ENCODE measurements at regions not wholly inside any gene's neighbourhood (a gene's known extent, or its start where the extent isn't known, plus 50 kb on each side); places are given as distances from the start of the nearest gene placed in this dataset.

GRCh38 chr20:48530957-48531356 lies 296.8 kb downstream of the PREX1 start:
- TF ChIP-seq, protein P1, sequence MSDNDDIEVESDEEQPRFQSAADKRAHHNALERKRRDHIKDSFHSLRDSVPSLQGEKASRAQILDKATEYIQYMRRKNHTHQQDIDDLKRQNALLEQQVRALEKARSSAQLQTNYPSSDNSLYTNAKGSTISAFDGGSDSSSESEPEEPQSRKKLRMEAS (IDR thresholded peaks at IDR 0.05): no peak
- no peak for TF ChIP-seq EP300 (IDR thresholded peaks at IDR 0.05; ENCODE audit: borderline replicate concordance)
- TF ChIP-seq CREB1 (IDR thresholded peaks at IDR 0.05; ENCODE audit: low read depth): no peak
- no peak for TF ChIP-seq TEAD4 (IDR thresholded peaks at IDR 0.05)
- no peak for TF ChIP-seq TCF12 (IDR thresholded peaks at IDR 0.05; ENCODE audit: low read depth)
- TF ChIP-seq YY1 (IDR thresholded peaks at IDR 0.05; ENCODE audit: low read depth): no peak
- TF ChIP-seq CEBPB (IDR thresholded peaks at IDR 0.05): no peak
- no peak for TF ChIP-seq REST (IDR thresholded peaks at IDR 0.05; ENCODE audit: low read depth)

All from Ishikawa (cell line).